RKO (cell line): ENCODE measurements at regions not wholly inside any gene's neighbourhood (a gene's known extent, or its start where the extent isn't known, plus 50 kb on each side); places are given as distances from the start of the nearest gene placed in this dataset.
"Not testable (repeated sequence)": the region's sequence is repeated elsewhere in the genome, so short reads cannot be mapped to it uniquely, and the experiment has no call there.

ENCODE experiments used
- DNase-seq: peaks from one replicate; pipeline ENCODE4 v3.0.0-alpha.2; 2016; ENCODE audit warnings: low spot score

DNA sequence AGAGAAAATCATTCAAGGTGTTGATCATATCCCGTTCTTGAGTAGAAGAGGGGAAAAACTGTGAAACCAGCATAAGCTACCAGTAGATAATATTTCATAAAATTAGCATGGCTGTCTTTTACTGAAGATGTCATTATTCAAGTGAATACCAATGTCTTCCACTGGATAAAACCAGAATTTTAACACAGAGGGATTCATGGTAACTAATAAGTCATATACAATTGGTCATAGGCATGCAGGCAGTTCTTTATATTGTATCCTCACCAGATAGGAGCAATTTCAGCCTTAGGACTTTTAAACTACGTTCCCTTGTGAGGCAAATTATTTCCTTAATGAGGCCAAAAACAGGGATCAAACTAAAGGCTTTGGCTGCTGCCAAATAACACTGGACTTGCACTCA lies 202.3 kb upstream of the PITRM1 start:
- no peak for DNase-seq

DNA sequence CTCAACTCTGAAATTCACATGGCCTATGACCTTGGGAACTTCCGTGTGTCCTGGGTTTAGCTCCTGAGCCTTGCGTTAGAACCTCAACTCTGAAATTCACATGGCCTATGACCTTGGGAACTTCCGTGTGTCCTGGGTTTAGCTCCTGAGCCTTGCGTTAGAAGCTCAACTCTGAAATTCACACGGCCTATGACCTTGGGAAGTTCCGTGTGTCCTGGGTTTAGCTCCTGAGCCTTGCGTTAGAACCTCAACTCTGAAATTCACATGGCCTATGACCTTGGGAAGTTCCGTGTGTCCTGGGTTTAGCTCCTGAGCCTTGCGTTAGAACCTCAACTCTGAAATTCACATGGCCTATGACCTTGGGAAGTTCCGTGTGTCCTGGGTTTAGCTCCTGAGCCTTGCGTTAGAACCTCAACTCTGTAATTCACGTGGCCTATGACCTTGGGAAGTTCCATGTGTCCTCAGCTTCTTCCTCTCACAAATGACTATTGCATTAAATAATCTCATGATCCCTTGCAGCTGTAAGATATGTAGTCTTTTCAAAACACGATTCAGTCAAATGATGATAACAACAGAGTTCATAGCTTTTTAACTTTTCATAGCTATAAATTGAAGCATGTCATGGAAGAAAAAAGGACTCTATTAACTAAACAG lies 200.9 kb upstream of the PITRM1 start:
- DNase-seq: not testable (repeated sequence)

GRCh38 chr10:3372281-3372680 lies 199.7 kb upstream of the PITRM1 start:
- no peak for DNase-seq

- DNase-seq: not testable (repeated sequence)
Measured at GRCh38 chr10:3371624-3372023, 199.0 kb upstream of the PITRM1 start.

- no peak for DNase-seq
Measured at GRCh38 chr10:3366735-3367405, 194.3 kb upstream of the PITRM1 start.

DNA sequence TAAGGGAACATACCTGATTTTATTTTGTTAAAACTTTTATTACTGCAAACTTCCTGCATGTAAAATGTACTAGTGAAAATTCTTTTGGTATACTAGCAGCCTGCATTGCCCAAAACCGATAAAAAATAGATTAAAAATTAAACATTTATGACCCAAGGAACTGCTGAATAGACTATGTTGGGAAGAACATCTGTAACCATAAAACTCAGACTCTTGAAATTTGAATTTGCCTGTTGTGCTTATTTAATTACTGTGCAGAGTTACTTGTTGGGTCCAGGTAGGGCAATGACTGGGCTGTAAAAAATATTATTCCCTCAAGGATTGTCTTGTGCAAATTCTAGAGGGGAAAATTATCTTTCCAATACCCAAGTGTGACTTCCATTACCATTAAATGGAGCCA lies 193.5 kb upstream of the PITRM1 start:
- no peak for DNase-seq

DNA sequence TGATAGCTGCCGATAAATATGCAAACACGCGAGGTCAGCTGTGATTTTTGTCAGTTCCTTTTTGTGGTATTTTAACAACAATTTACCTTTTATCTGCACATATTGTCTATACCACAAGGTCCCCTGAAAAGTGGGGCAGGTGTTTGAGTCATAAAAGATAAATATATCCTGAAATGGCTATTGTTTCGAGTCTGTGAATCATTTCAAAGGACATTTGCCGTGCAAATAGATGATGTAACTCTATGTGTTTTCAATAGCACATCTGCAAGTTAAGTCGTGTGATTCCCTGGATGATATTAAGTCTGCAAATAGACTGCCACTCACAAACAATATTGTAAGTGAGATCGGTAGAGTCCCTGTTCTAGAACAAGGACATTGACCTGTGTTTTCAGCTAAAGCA lies 193.0 kb upstream of the PITRM1 start:
- no peak for DNase-seq

GRCh38 chr10:3364768-3365480 lies 192.3 kb upstream of the PITRM1 start:
- DNase-seq: no peak

DNA sequence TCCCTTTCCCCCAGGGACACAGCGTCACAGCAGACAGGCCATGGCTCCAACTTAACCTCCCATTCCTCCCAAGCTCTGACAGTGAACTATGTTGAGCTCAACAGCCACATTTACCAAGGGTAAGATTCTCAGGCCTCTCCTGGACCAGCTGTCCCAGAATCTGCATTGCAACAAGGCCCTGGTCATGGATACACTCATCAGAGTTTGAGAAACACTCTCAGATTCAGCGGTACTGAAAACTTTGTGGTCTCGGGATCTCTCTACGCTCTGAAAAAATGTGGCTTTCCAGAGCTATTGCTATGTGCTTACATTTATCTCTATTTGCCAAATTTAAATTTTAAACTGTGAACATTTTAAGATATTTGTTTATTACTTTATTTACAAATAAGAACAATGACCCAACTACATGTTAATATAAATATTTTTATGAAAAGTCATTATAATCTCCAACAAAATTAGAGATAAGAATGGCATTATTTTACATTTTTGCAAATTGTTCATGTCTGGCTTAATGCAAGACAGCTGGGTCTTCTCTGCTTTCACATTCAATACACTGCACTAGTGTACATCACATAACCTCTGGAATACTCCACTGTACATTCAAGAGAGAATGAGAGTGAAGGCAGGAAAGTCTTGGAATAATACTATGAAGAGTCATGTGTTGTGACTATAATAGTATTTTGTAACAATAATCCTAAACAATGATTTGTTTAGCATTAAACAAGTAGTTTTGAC lies 190.9 kb upstream of the PITRM1 start:
- no peak for DNase-seq

DNA sequence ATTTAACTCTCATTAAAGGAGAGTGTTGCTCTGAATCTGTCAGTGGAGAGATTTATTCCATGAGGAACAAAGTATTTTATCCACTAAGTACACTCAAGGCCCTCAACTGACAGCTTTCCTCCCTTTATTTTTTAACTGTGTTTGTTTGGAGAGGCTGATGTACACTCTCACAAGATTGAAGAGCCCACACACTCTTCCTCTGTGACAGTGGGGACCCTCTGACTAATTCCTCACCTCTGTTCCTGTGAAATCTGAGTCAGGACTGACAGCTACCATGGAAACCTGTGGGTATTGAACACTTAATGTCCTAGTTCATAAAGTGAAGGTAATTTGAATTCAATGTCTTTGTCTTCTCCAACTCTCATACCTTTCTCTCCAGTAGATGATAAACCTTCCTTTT lies 189.8 kb upstream of the PITRM1 start:
- no peak for DNase-seq

DNA sequence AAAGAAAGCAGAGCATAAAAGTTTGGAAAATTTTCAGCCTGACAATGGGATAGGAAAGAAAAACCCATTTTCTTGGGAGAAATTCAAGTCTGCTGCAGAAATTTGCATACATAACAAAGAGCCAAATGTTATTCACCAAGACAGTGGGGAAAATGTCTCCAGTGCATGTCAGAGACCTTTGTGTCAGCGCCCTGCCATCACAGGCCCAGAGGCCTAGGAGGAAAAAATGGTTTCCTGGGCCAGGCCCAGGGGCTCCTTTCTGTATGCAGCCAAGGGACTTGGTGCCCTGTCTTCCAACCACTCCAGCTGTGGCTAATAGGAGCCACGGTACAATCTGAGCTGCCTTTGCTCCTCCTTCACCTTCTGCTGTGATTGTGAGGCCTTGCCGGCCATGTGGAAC lies 189.1 kb upstream of the PITRM1 start:
- DNase-seq: no peak

DNA sequence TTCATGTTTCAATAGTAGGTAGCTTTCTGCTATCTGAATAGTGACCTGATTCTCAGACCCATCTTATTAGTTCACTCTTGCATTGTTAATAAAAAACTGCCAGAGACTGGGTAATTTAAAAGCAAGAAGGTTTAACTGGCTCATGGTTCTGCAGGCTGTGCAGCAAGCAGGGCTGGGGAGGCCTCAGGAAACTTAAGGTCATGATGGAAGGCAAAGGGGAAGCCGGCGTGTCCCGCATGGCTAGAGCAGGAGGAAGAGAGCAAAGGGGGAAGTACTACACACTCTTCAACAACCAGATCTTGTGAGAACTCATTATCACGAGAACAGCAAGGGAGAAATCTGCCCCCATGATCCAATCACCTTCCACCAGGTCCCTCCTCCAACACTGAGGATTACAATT lies 185.2 kb upstream of the PITRM1 start:
- DNase-seq: no peak

DNA sequence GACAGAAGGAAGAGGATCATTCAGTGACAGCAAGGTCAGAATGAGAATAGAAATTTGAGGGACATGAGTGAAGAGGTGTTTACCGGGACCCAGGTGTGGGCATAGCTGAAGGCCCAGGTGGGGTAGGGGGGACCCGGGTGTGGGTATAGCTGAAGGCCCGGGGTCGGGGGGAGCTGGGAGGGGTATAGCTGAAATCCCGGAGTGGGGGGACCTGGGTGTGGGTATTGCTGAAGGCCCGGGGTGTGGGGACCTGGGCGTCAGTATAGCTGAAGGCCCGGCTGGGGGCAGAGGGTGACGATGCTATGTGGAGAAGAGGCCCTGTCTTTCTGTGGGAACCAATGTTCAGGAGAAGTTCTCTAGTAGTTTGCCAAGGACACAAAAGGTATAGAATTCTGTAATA lies 183.0 kb upstream of the PITRM1 start:
- DNase-seq: no peak

GRCh38 chr10:3354174-3354900 lies 181.8 kb upstream of the PITRM1 start:
- no peak for DNase-seq

DNA sequence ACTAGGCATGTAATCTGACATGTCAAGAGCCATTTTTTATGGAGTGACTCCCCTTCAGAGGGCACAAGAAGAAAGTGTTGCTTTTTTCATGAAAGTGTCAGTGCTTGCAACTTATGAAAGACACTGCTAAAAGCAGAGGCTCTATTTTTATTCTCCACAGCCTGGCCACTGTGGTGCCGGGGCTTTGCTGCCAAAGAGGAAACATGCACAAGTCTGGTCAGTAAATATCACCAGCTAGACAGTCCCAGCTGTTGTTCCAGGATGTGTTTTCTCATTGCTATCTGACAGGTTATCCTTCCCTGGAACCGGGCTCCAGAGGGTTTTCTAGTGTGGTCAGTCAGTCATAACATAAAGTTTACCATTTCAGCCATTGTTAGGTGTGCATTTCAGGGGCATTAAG lies 180.7 kb upstream of the PITRM1 start:
- no peak for DNase-seq

- no peak for DNase-seq
Measured at GRCh38 chr10:3350617-3351258, 178.2 kb upstream of the PITRM1 start.

DNA sequence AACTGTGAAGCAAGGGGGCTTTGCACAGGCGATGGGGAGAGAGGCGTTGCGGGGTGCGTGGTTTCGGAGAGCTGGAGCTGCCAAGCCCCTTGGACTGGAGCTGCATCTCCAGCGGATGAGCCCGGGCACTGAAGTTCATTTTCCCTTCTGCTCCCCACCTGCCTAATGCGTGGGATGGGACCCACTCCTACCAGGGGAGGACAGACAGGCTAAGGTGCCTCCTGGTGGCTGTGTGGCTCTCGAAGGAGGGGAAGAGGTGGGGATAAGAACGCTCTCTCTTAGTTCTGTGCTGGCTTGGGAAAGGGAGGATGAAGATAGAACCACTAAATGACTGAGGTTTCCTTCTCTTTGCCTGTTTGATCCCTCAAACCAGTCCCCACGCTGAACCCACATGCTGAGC lies 177.6 kb upstream of the PITRM1 start:
- DNase-seq: no peak

DNA sequence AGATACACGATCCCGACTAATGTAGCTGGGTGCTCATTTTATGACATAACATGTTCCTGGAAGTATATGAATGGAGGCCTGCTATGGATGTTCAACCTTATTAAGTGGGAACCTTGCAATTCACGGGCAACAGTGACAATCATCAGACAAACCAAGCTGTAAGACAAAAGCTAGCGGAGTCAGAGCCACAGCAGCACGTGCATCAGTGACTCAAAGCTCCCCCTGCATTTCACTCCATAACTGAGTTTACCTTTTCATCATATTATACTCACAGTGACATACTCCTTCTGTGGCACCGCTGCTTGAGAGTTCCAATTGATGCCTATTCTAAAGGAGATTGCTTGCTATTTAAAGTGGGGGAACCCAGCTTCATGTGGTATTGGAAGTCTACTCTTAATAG lies 176.0 kb upstream of the PITRM1 start:
- no peak for DNase-seq

DNA sequence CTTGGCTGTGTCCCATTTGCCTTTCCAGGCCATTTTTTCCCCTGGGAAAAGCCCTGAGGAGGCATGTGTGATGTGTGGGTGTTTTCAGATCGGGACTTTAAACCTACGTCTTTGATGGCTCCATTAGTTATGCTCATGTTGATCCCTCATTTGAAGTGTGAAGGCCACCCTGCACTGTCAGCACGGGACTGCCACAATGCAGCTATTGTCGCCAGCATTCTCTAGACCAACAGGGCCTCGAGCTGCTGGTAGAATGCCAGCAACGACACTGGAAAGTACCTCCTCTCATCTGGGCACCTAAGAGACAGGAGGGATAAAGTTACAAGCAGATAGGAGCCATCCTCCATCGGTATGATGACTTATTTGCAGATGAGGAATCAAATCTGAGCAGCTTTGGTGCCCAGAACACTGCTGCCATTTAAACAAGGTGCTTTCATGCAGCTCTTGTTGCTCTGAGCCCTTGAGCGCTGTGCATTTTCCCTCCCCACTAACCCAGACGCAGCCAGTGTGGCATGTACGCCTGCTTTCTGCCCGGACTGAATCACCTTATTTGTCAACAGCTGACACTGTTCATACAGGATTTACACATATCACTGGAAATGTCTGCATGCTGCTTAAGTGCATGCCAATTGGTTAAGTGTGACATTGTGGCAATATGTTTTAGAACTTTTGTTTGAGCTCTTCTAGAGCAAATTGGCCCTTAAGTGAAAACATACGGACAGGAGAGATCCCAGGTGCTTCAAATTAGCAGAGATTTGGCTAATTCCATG lies 175.0 kb upstream of the PITRM1 start:
- DNase-seq: no peak

DNA sequence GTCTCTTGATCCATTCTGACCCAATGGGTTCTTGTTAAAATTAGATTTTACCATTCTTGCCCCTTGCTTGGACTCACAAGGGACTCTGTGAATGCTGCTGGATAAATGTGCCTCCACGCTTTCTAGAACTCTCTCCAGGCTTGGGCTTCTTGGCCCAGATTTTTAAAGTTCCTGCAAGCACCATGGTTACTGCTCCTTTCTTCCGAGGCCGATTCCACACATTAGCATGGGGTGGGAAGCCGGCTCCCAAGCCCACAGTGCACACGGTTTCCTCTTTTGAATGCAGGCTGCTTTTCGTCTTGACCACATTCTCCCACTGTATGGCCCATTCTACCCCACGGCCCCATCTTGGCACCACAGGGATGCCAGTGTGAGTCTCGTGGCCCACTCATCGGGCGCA lies 174.3 kb upstream of the PITRM1 start:
- no peak for DNase-seq

- no peak for DNase-seq
Measured at GRCh38 chr10:3342771-3343170, 170.2 kb upstream of the PITRM1 start.
